ENCODE measurements at regions not wholly inside any gene's neighbourhood (a gene's known extent, or its start where the extent isn't known, plus 50 kb on each side); places are given as distances from the start of the nearest gene placed in this dataset.

- TF ChIP-seq REST (IDR thresholded peaks at IDR 0.05; ENCODE audit: insufficient replicate concordance, low read depth) (no peak), SPI1 (IDR thresholded peaks at IDR 0.05; ENCODE audit: borderline replicate concordance, low read depth) (no peak), GABPA (IDR thresholded peaks at IDR 0.05; ENCODE audit: low read depth) (no peak), CTCF (IDR thresholded peaks at IDR 0.05; ENCODE audit: insufficient read depth, low read length) (no peak), POLR2AphosphoS5 (IDR thresholded peaks at IDR 0.05; ENCODE audit: low read depth) (no peak)
- Histone ChIP-seq H3K27me3 (ENCODE audit: insufficient read depth, poor library complexity, severe bottlenecking) (no peaks in the 10 kb centered on the region), H3K4me3 (replicated peaks; ENCODE audit: insufficient read depth, low read length) (no peak overlapping the region), H3K27ac (replicated peaks) (no peak overlapping the region)
- no peak for DNase-seq (ENCODE audit: low read depth in 1 of 2, low spot score in 1 of 2)
Observed at GRCh38 chr6:12230523-12230922, 59.6 kb upstream of the EDN1 start.

GRCh38 chr6:12232339-12232738 is 57.8 kb upstream of the EDN1 start:
- H3K27ac ChIP-seq (replicated peaks) = no peak overlapping the region
- H3K27me3 ChIP-seq (ENCODE audit: insufficient read depth, poor library complexity, severe bottlenecking) = no peaks in the 10 kb centered on the region
- no peak overlapping the region for H3K4me3 ChIP-seq (replicated peaks; ENCODE audit: insufficient read depth, low read length)
- TF ChIP-seq POLR2AphosphoS5 (IDR thresholded peaks at IDR 0.05; ENCODE audit: low read depth) (no peak), GABPA (IDR thresholded peaks at IDR 0.05; ENCODE audit: low read depth) (no peak), SPI1 (IDR thresholded peaks at IDR 0.05; ENCODE audit: borderline replicate concordance, low read depth) (no peak), CTCF (IDR thresholded peaks at IDR 0.05; ENCODE audit: insufficient read depth, low read length) (no peak), REST (IDR thresholded peaks at IDR 0.05; ENCODE audit: insufficient replicate concordance, low read depth) (no peak)
- peak in 1 of 2 experiments; percentile 8 for DNase-seq (ENCODE audit: low read depth in 1 of 2, low spot score in 1 of 2)

- TF ChIP-seq POLR2AphosphoS5 (IDR thresholded peaks at IDR 0.05; ENCODE audit: low read depth) (no peak), CTCF (IDR thresholded peaks at IDR 0.05; ENCODE audit: insufficient read depth, low read length) (no peak), SPI1 (IDR thresholded peaks at IDR 0.05; ENCODE audit: borderline replicate concordance, low read depth) (no peak)
- DNase-seq (ENCODE audit: low read depth in 1 of 2, low spot score in 1 of 2) = no peak
- no peak overlapping the region for H3K27ac ChIP-seq (replicated peaks)
- no peak overlapping the region for H3K4me3 ChIP-seq (replicated peaks; ENCODE audit: insufficient read depth, low read length)
- no peaks in the 10 kb centered on the region for H3K27me3 ChIP-seq (ENCODE audit: insufficient read depth, poor library complexity, severe bottlenecking)
Observed at GRCh38 chr6:12232821-12233220, 57.3 kb upstream of the EDN1 start.

All from HL-60 (cell line).